HepG2 (cell line): ENCODE measurements at regions not wholly inside any gene's neighbourhood (a gene's known extent, or its start where the extent isn't known, plus 50 kb on each side); places are given as distances from the start of the nearest gene placed in this dataset.

Experiments used
- KAT2B ChIP-seq: fragments of 150-350 bp; IDR thresholded peaks from 2 replicates; pipeline ENCODE4 v1.6.1; 2014; ENCODE audit warnings: low read depth, low read length, borderline replicate concordance
- MAF1 ChIP-seq: sonication (generic); formaldehyde crosslinking; IDR thresholded peaks from 2 replicates; pipeline ENCODE4 v1.5.0; 2020; ENCODE audit warnings: missing genetic modification reagents, borderline replicate concordance
- PLSCR1 ChIP-seq: sonication (generic); formaldehyde crosslinking; IDR thresholded peaks from 2 replicates; pipeline ENCODE4 v1.5.0; 2020; ENCODE audit warnings: missing genetic modification reagents, mild to moderate bottlenecking, borderline replicate concordance
- TAF1 ChIP-seq: sonication (generic); formaldehyde crosslinking; IDR thresholded peaks from 2 replicates; pipeline ENCODE4 v1.4.0; 2020; ENCODE audit warnings: missing genetic modification reagents
- TFAP4 ChIP-seq: sonication (generic); IDR thresholded peaks from 2 replicates; pipeline ENCODE4 v1.6.1; 2016; ENCODE audit warnings: low read depth, borderline replicate concordance
- ZNF160 ChIP-seq: sonication (generic); formaldehyde crosslinking; IDR thresholded peaks from 2 replicates; pipeline ENCODE4 v1.8.0; 2022; ENCODE audit warnings: mild to moderate bottlenecking, inconsistent platforms, missing genetic modification reagents
- ZNF460 ChIP-seq: sonication (generic); formaldehyde crosslinking; IDR thresholded peaks from 2 replicates; pipeline ENCODE4 v1.5.1; 2020; ENCODE audit warnings: missing genetic modification reagents, mild to moderate bottlenecking, borderline replicate concordance
- ZNF800 ChIP-seq: sonication (generic); formaldehyde crosslinking; IDR thresholded peaks from 2 replicates; pipeline ENCODE4 v1.4.0; 2020; ENCODE audit warnings: missing genetic modification reagents
- TF ChIP-seq, protein P1 (sequence below): sonication (generic); formaldehyde crosslinking; IDR thresholded peaks from 2 replicates; pipeline ENCODE4 v1.4.0; 2020; ENCODE audit warnings: missing genetic modification reagents

DNA sequence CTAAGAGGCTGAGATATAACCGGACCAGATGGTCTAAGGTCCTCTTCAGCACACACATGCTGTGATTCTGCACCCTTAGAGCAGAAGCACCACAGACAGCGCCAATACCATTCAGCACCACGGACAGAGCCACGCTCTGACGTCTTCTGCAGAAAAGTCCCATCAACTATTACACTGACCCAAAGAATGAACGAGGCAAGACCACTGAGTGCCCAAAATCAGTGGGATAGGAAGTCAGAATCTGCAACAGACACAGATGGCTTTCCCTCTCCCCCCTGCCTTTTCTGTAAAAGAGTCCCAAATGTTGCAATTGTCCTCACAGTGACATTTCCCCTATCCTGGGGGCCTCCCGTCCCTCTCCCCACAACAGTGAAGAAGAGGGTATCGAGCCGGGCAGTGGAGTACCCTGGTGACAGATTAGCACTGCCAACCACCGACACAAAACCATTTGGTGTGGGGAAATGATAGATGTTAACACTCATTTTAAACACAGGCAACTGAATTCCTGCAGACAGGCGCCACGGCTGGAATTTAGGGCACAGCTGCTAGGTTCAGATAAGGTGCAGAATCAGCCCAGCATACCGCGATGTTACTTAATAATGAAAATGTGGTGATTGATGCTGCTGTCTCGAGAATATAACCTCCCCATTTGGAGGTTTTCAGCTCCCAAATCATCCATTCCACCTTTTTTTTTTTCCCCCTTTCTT, 66.6 kb upstream of the CTNNBL1 start (continued):
- TF ChIP-seq, protein P1, sequence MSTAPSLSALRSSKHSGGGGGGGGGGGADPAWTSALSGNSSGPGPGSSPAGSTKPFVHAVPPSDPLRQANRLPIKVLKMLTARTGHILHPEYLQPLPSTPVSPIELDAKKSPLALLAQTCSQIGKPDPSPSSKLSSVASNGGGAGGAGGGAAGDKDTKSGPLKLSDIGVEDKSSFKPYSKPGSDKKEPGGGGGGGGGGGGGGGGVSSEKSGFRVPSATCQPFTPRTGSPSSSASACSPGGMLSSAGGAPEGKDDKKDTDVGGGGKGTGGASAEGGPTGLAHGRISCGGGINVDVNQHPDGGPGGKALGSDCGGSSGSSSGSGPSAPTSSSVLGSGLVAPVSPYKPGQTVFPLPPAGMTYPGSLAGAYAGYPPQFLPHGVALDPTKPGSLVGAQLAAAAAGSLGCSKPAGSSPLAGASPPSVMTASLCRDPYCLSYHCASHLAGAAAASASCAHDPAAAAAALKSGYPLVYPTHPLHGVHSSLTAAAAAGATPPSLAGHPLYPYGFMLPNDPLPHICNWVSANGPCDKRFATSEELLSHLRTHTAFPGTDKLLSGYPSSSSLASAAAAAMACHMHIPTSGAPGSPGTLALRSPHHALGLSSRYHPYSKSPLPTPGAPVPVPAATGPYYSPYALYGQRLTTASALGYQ (CRISPR knock-in tag): peak; percentile 90; the same call in 1 of the 2 replicates
- TF ChIP-seq KAT2B (no peak), ZNF160 (peak; percentile 99), TAF1 (peak; percentile 87), TFAP4 (no peak), ZNF800 (CRISPR knock-in tag) (peak; percentile 95), MAF1 (peak; percentile 99), ZNF460 (no peak), PLSCR1 (CRISPR knock-in tag) (peak; percentile 99)
